ENCODE measurements at regions not wholly inside any gene's neighbourhood (a gene's known extent, or its start where the extent isn't known, plus 50 kb on each side); places are given as distances from the start of the nearest gene placed in this dataset.

- in situ Hi-C loops (cut with HindIII; ENCODE audit: extremely low pct_ligation_motif_present, low pct_unique_long_range_greater_than_20kb), result no loop called here
- CTCF ChIA-PET (ENCODE audit: low intra/inter-chr PET ratio, low total read pairs), result no interaction called here
- no peak for ATAC-seq
- no peaks in the 10 kb centered on the region for H3K4me1 ChIP-seq (ENCODE audit: insufficient read depth, low read length)
- 7% methylated on average over 2 of the region's 2 CpGs for WGBS (ENCODE audit: low lambda C conversion rate)
- no peaks in the 10 kb centered on the region for H3K9me3 ChIP-seq (ENCODE audit: low read length)
- H3K27me3 ChIP-seq (ENCODE audit: control insufficient read depth in 1 of 2, insufficient read depth in 2 of 2, low read length in 2 of 2), result no peaks in the 10 kb centered on the region
- H3K4me2 ChIP-seq (ENCODE audit: low read depth, low read length), result no peak overlapping the region
- TF ChIP-seq, protein P1, sequence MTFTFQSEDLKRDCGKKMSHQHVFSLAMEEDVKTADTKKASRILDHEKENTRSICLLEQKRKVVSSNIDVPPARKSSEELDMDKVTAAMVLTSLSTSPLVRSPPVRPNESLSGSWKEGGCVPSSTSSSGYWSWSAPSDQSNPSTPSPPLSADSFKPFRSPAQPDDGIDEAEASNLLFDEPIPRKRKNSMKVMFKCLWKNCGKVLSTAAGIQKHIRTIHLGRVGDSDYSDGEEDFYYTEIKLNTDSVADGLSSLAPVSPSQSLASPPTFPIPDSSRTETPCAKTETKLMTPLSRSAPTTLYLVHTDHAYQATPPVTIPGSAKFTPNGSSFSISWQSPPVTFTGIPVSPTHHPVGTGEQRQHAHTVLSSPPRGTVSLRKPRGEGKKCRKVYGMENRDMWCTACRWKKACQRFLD (CRISPR knock-in tag; IDR thresholded peaks at IDR 0.05; ENCODE audit: borderline replicate concordance), result no peak
- no peak for TF ChIP-seq DPF2 (CRISPR knock-in tag; IDR thresholded peaks at IDR 0.05; ENCODE audit: borderline replicate concordance, low read depth)
- TF ChIP-seq ZBTB3 (CRISPR knock-in tag; IDR thresholded peaks at IDR 0.05; ENCODE audit: borderline replicate concordance, low read depth), result no peak
- no peak for TF ChIP-seq ZNF558 (CRISPR knock-in tag; IDR thresholded peaks at IDR 0.05; ENCODE audit: borderline replicate concordance)
- TF ChIP-seq ZNF710 (CRISPR knock-in tag; IDR thresholded peaks at IDR 0.05; ENCODE audit: borderline replicate concordance), result no peak
- TF ChIP-seq, protein P2, sequence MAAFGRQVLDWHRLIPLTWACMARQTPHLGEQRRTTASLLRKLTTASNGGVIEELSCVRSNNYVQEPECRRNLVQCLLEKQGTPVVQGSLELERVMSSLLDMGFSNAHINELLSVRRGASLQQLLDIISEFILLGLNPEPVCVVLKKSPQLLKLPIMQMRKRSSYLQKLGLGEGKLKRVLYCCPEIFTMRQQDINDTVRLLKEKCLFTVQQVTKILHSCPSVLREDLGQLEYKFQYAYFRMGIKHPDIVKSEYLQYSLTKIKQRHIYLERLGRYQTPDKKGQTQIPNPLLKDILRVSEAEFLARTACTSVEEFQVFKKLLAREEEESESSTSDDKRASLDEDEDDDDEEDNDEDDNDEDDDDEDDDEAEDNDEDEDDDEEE (CRISPR knock-in tag; IDR thresholded peaks at IDR 0.05), result no peak
- no peak for TF ChIP-seq HOXA9 (CRISPR knock-in tag; IDR thresholded peaks at IDR 0.05; ENCODE audit: borderline replicate concordance)
- no peak for TF ChIP-seq KDM4B (CRISPR knock-in tag; IDR thresholded peaks at IDR 0.05)
- no peak for TF ChIP-seq ZNF317 (CRISPR knock-in tag; IDR thresholded peaks at IDR 0.05)
- POLR2A ChIA-PET, result no interaction called here
- no peak for DNase-seq (ENCODE audit: low spot score)
- no TSS peak for BruUV-seq (replicated peaks)
- intact Hi-C loops (cut with micrococcal nuclease; ENCODE audit: unreplicated experiment), result no loop called here
- no peak overlapping the region for H3K4me3 ChIP-seq (replicated peaks in 1 of 3; ENCODE audit: insufficient read depth in 1 of 3, low read depth in 2 of 3, low read length in 3 of 3)
- FAIRE-seq, result no peak
- no peak overlapping the region for H2AFZ ChIP-seq (ENCODE audit: low read length)
- no peaks in the 10 kb centered on the region for H3K79me2 ChIP-seq (ENCODE audit: insufficient read depth, low read length)
- H4K20me1 ChIP-seq (ENCODE audit: insufficient read depth, low read length), result no peaks in the 10 kb centered on the region
- no peak overlapping the region for H3K9ac ChIP-seq (ENCODE audit: insufficient read depth, low read depth, low read length)
- H3K36me3 ChIP-seq (replicated peaks in 1 of 2; ENCODE audit: control insufficient read depth in 1 of 2, insufficient read depth in 2 of 2, low read length in 2 of 2), result no peaks in the 10 kb centered on the region
- H3K27ac ChIP-seq (ENCODE audit: extremely low read length, insufficient read depth, low read length), result no peak overlapping the region
Measured at GRCh38 chr9:31677877-31678276, 706.6 kb upstream of the ACO1 start.
